Suprapubic skin (tissue), 3 donors: ENCODE measurements at regions not wholly inside any gene's neighbourhood (a gene's known extent, or its start where the extent isn't known, plus 50 kb on each side); places are given as distances from the start of the nearest gene placed in this dataset.

Experiments used
- CTCF ChIP-seq, 2 donors: fragments of 200-600 bp in 1 of 2; fragments of 450-650 bp in 1 of 2; sonication (generic) in 1 of 2; IDR thresholded peaks; one replicate each; pipeline ENCODE4 v1.5.1; 2016 to 2019; ENCODE audit warnings: antibody characterized with exemption in 2 of 2, mild to moderate bottlenecking in 1 of 2, moderate library complexity in 1 of 2
- POLR2A ChIP-seq, 2 donors: fragments of 450-650 bp; IDR thresholded peaks; one replicate each; pipeline ENCODE4 v1.6.1; 2017; ENCODE audit warnings: antibody characterized with exemption in 2 of 2, mild to moderate bottlenecking in 2 of 2, moderate library complexity in 2 of 2

- TF ChIP-seq CTCF (IDR thresholded peaks at IDR 0.05) (no peak), POLR2A (IDR thresholded peaks at IDR 0.05) (no peak)
These were observed 1323.0 kb downstream of the BRD1 start for GRCh38 chr22:48504519-48505140.
